ENCODE measurements at regions not wholly inside any gene's neighbourhood (a gene's known extent, or its start where the extent isn't known, plus 50 kb on each side); places are given as distances from the start of the nearest gene placed in this dataset.

- no peaks in the 10 kb centered on the region for H3K27me3 ChIP-seq (ENCODE audit: control insufficient read depth, extremely low read depth, insufficient read depth, low read length)
- DNase-seq (ENCODE audit: low read depth, low spot score), result peak; percentile 86
- no peak overlapping the region for H3K4me3 ChIP-seq (ENCODE audit: control insufficient read depth in 2 of 3, extremely low read depth in 1 of 3, insufficient read depth in 2 of 3, low read depth in 1 of 3, low read length in 3 of 3)
- TF ChIP-seq EZH2 (IDR thresholded peaks at IDR 0.05; ENCODE audit: low read length), result no peak
- TF ChIP-seq, protein P1, sequence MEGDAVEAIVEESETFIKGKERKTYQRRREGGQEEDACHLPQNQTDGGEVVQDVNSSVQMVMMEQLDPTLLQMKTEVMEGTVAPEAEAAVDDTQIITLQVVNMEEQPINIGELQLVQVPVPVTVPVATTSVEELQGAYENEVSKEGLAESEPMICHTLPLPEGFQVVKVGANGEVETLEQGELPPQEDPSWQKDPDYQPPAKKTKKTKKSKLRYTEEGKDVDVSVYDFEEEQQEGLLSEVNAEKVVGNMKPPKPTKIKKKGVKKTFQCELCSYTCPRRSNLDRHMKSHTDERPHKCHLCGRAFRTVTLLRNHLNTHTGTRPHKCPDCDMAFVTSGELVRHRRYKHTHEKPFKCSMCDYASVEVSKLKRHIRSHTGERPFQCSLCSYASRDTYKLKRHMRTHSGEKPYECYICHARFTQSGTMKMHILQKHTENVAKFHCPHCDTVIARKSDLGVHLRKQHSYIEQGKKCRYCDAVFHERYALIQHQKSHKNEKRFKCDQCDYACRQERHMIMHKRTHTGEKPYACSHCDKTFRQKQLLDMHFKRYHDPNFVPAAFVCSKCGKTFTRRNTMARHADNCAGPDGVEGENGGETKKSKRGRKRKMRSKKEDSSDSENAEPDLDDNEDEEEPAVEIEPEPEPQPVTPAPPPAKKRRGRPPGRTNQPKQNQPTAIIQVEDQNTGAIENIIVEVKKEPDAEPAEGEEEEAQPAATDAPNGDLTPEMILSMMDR (optimal IDR thresholded peaks at IDR 0.05 in 1 of 3, IDR thresholded peaks at IDR 0.05 in 1 of 3, conservative IDR thresholded peaks at IDR 0.05 in 1 of 3; ENCODE audit: extremely low read depth in 1 of 3, insufficient read depth in 2 of 3, low read length in 3 of 3), result no peak
- no peaks in the 10 kb centered on the region for H4K20me1 ChIP-seq (ENCODE audit: control insufficient read depth, extremely low read depth, insufficient read depth, low read length)
- peak; percentile 67 for FAIRE-seq
- no peaks in the 10 kb centered on the region for H3K36me3 ChIP-seq (ENCODE audit: control insufficient read depth in 2 of 2, extremely low read depth in 1 of 2, insufficient read depth in 2 of 2, low read length in 2 of 2)
- peak overlapping the region; percentile 79 for H3K27ac ChIP-seq (ENCODE audit: control insufficient read depth, insufficient read depth, low read length)
- H3K4me2 ChIP-seq (ENCODE audit: control insufficient read depth, extremely low read depth, insufficient read depth, low read depth, low read length), result peak overlapping the region; percentile 19
- peak overlapping the region; percentile 16 for H3K9ac ChIP-seq (ENCODE audit: control insufficient read depth, extremely low read depth, insufficient read depth, low read length)
- no peak overlapping the region for H2AFZ ChIP-seq (ENCODE audit: control insufficient read depth, low read length)
- H3K79me2 ChIP-seq (ENCODE audit: control insufficient read depth, insufficient read depth, low read length), result no peaks in the 10 kb centered on the region
- H3K4me1 ChIP-seq (ENCODE audit: control insufficient read depth, extremely low read depth, insufficient read depth, low read length), result peaks cover 20% of the 10 kb centered on the region
- no peaks in the 10 kb centered on the region for H3K9me3 ChIP-seq (ENCODE audit: control insufficient read depth, low read depth, low read length)
- dilution Hi-C loops (cut with MboI; ENCODE audit: extremely low pct_ligation_motif_present, low sequenced_read_pairs), result no loop called here
- H3K9me1 ChIP-seq (ENCODE audit: control insufficient read depth, extremely low read depth, insufficient read depth, low read length), result no peaks in the 10 kb centered on the region
Measured at GRCh38 chr16:48013491-48013901, 142.3 kb downstream of the ABCC12 start.

DNA sequence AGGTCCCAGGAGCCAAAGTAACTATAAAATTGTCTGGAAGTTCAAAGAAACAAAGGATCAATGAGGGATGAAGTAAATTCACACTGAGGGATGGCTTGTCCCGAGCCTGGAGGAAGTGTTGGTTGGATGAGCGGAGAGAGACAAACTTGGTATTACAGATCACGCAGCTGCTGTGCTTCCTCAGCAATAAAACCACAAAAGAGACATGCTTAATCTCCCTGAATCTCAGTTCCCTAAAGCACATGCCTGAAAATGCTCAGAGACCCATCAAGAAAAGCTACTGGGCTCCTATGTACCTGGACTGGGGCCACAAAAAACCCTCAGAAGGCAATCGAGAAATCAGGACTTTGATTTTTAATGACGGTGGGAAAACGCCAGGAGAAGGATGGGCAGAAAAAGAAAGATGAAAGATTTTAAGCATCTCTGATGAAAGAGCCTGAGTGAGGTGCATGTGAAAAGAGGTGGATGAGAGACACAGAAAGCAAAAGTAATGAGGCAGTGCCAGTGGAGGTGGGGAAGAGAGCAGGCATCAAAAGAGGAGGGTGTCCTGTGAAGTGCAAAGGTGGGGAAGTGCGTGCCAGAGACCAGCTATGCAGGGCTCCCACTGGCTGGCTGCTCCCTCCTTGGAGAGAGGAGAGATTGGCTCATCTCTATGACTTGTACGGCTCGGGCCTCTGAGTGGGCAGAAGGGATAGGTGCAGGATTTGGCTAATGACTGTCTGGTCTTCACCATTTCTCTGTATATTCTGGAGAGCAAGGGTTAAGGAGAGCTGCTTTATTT is 143.7 kb downstream of the ABCC12 start:
- dilution Hi-C loops (cut with MboI; ENCODE audit: extremely low pct_ligation_motif_present, low sequenced_read_pairs), result no loop called here
- Histone ChIP-seq H3K27ac (ENCODE audit: control insufficient read depth, insufficient read depth, low read length) (no peak overlapping the region), H3K4me1 (ENCODE audit: control insufficient read depth, extremely low read depth, insufficient read depth, low read length) (peaks cover 20% of the 10 kb centered on the region), H3K9me1 (ENCODE audit: control insufficient read depth, extremely low read depth, insufficient read depth, low read length) (no peaks in the 10 kb centered on the region), H4K20me1 (ENCODE audit: control insufficient read depth, extremely low read depth, insufficient read depth, low read length) (no peaks in the 10 kb centered on the region), H2AFZ (ENCODE audit: control insufficient read depth, low read length) (no peak overlapping the region), H3K79me2 (ENCODE audit: control insufficient read depth, insufficient read depth, low read length) (no peaks in the 10 kb centered on the region), H3K9me3 (ENCODE audit: control insufficient read depth, low read depth, low read length) (no peaks in the 10 kb centered on the region), H3K27me3 (ENCODE audit: control insufficient read depth, extremely low read depth, insufficient read depth, low read length) (no peaks in the 10 kb centered on the region), H3K4me2 (ENCODE audit: control insufficient read depth, extremely low read depth, insufficient read depth, low read depth, low read length) (no peak overlapping the region), H3K9ac (ENCODE audit: control insufficient read depth, extremely low read depth, insufficient read depth, low read length) (no peak overlapping the region), H3K4me3 (ENCODE audit: control insufficient read depth in 2 of 3, extremely low read depth in 1 of 3, insufficient read depth in 2 of 3, low read depth in 1 of 3, low read length in 3 of 3) (no peak overlapping the region), H3K36me3 (ENCODE audit: control insufficient read depth in 2 of 2, extremely low read depth in 1 of 2, insufficient read depth in 2 of 2, low read length in 2 of 2) (no peaks in the 10 kb centered on the region)
- TF ChIP-seq, protein P1 (optimal IDR thresholded peaks at IDR 0.05 in 1 of 3, IDR thresholded peaks at IDR 0.05 in 1 of 3, conservative IDR thresholded peaks at IDR 0.05 in 1 of 3; ENCODE audit: extremely low read depth in 1 of 3, insufficient read depth in 2 of 3, low read length in 3 of 3), result no peak
- TF ChIP-seq EZH2 (IDR thresholded peaks at IDR 0.05; ENCODE audit: low read length), result no peak
- DNase-seq (ENCODE audit: low read depth, low spot score) (no peak), FAIRE-seq (no peak)
